ENCODE measurements at regions not wholly inside any gene's neighbourhood (a gene's known extent, or its start where the extent isn't known, plus 50 kb on each side); places are given as distances from the start of the nearest gene placed in this dataset.

DNA sequence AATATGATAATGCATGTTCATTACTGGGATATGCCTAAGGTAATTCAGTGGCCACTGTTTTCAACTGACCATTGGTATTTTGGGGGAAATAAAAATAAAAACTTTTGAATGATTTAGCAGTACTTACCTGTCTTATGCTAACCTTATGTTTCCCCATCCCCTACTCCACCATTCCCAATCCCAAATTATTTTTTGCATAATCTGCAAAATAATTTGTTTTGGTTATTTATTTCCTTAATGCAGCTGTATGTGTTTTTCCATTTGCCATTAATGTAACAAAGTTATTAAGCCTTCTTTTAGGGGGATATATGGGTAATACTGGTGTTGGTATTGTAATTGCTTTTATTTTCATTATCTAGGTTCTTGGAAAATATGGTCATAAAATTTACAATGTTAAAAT lies 213.9 kb upstream of the GULP1 start:
- no peak overlapping the region for H2AK9ac ChIP-seq (replicated peaks; ENCODE audit: low read depth, low read length, poor library complexity)
- ChIA-PET POLR2A (ENCODE audit: unreplicated experiment) (no interaction called here), CTCF (no interaction called here)
- H4K91ac ChIP-seq (ENCODE audit: insufficient read depth, low read depth, low read length) = no peak overlapping the region
- no peak overlapping the region for H2BK120ac ChIP-seq (ENCODE audit: low read depth, low read length)
- no peak overlapping the region for H3K27ac ChIP-seq (ENCODE audit: insufficient read depth, low read length)
- no peak for DNase-seq
- H2BK5ac ChIP-seq (ENCODE audit: low read depth, low read length, poor library complexity, severe bottlenecking) = no peak overlapping the region
- H3K4ac ChIP-seq (ENCODE audit: low read depth, low read length) = no peak overlapping the region
- H3K56ac ChIP-seq (ENCODE audit: extremely low read depth, insufficient read depth, low read length) = no peak overlapping the region
- H2BK20ac ChIP-seq (ENCODE audit: low read depth, low read length) = no peak overlapping the region
- in situ Hi-C loops (cut with MboI; ENCODE audit: low sequenced_read_pairs) = no loop called here
- no peak overlapping the region for H4K5ac ChIP-seq (ENCODE audit: low read depth, low read length)
- H3K9me1 ChIP-seq (ENCODE audit: insufficient read depth, low read length) = no peaks in the 10 kb centered on the region; the same call in 1 of the 2 replicates
- H2AFZ ChIP-seq (replicated peaks; ENCODE audit: low read length, poor library complexity) = no peak overlapping the region
- no peak for TF ChIP-seq MAZ (IDR thresholded peaks at IDR 0.05; ENCODE audit: borderline replicate concordance, low read depth, low read length)
- TF ChIP-seq MAFK (IDR thresholded peaks at IDR 0.05; ENCODE audit: low read depth, low read length) = 0 out of 2 replicates have a peak, but pooled peaks have one; percentile 11
- dilution Hi-C loops (cut with HindIII; ENCODE audit: low sequenced_read_pairs, unreplicated experiment) = no loop called here
- H3K4me2 ChIP-seq (ENCODE audit: low read depth, low read length) = no peak overlapping the region
- no peak for ATAC-seq (ENCODE audit: low read depth)
- no peak overlapping the region for H3K23ac ChIP-seq (ENCODE audit: low read depth, low read length)
- H4K20me1 ChIP-seq (ENCODE audit: insufficient read depth, low read length) = no peaks in the 10 kb centered on the region
- no peaks in the 10 kb centered on the region for H3K36me3 ChIP-seq (ENCODE audit: control insufficient read depth, insufficient read depth, low read length)
- intact Hi-C loops (cut with micrococcal nuclease) = loop anchor here (10.0 kb wide), 1 partner anchor 427 kb away; no protein-coding TSS in a partner anchor
- H3K14ac ChIP-seq (replicated peaks; ENCODE audit: low read depth, low read length) = no peak overlapping the region
- BruUV-seq (replicated peaks) = no TSS peak
- no peak overlapping the region for H3K9ac ChIP-seq (ENCODE audit: low read depth, low read length)
- H3K4me3 ChIP-seq (ENCODE audit: insufficient read depth, low read depth, low read length) = no peak overlapping the region
- H3K79me1 ChIP-seq (ENCODE audit: low read depth in 1 of 2, low read length in 2 of 2) = no peaks in the 10 kb centered on the region
- peaks cover 1% of the 10 kb centered on the region; the same call in 1 of the 2 replicates for H3K4me1 ChIP-seq (ENCODE audit: control insufficient read depth, insufficient read depth, low read length)
- no peak overlapping the region for H3K18ac ChIP-seq (ENCODE audit: low read depth, low read length)
- no peak overlapping the region for H2BK15ac ChIP-seq (ENCODE audit: low read depth, low read length)
- no peak overlapping the region for H4K8ac ChIP-seq (ENCODE audit: low read depth in 2 of 2, low read length in 2 of 2)
- H3K9me3 ChIP-seq (ENCODE audit: control insufficient read depth, insufficient read depth, low read length) = peaks cover 6% of the 10 kb centered on the region; the same call in 1 of the 2 replicates
- no peak overlapping the region for H2AK5ac ChIP-seq (ENCODE audit: low read depth, low read length)
- no peaks in the 10 kb centered on the region; the same call in 1 of the 2 replicates for H3K27me3 ChIP-seq (ENCODE audit: control insufficient read depth, insufficient read depth, low read length)
